SH-SY5Y (cell line): ENCODE measurements at regions not wholly inside any gene's neighbourhood (a gene's known extent, or its start where the extent isn't known, plus 50 kb on each side); places are given as distances from the start of the nearest gene placed in this dataset.

Experiments used
- GATA2 ChIP-seq: IDR thresholded peaks from 2 replicates; pipeline ENCODE4 v1.6.1; 2011; ENCODE audit warnings: mild to moderate bottlenecking, low read depth, low read length
- GATA3 ChIP-seq: IDR thresholded peaks from 2 replicates; pipeline ENCODE4 v1.6.1; 2011; ENCODE audit warnings: low read depth, mild to moderate bottlenecking, low read length, moderate library complexity

DNA sequence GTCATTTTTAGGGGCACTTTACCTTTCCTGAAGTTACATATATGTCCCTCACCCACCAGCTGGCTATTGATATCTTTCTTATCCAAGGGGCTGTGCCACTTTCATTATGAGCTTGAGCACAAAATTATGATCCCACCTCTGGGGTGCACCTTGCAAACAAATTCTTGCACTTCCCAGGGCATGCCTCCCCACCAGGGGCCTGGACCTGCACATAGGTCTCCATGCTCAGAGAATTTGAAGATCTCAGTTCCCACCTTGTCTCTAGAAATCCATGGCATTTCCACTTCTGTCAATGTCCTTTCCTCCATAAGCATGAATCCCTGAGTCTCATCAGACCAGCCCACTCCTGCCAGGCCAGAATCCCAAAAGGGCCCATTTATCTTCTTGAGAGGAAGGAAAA is 449.1 kb upstream of the REG3G start:
- TF ChIP-seq GATA3 (no peak), GATA2 (no peak)
